WI38 (cell line): ENCODE measurements at regions not wholly inside any gene's neighbourhood (a gene's known extent, or its start where the extent isn't known, plus 50 kb on each side); places are given as distances from the start of the nearest gene placed in this dataset.

Source experiments
- H3K4me3 ChIP-seq: 2 replicates; pipeline ENCODE4 v1.5.1; 2011; ENCODE audit warnings: low read depth, mild to moderate bottlenecking, control low read depth, low read length
- TF ChIP-seq, protein P1 (sequence below): IDR thresholded peaks from 2 replicates; pipeline ENCODE4 v1.5.1; 2012; ENCODE audit warnings: low read depth, mild to moderate bottlenecking, control low read depth, low read length

- TF ChIP-seq, protein P1, sequence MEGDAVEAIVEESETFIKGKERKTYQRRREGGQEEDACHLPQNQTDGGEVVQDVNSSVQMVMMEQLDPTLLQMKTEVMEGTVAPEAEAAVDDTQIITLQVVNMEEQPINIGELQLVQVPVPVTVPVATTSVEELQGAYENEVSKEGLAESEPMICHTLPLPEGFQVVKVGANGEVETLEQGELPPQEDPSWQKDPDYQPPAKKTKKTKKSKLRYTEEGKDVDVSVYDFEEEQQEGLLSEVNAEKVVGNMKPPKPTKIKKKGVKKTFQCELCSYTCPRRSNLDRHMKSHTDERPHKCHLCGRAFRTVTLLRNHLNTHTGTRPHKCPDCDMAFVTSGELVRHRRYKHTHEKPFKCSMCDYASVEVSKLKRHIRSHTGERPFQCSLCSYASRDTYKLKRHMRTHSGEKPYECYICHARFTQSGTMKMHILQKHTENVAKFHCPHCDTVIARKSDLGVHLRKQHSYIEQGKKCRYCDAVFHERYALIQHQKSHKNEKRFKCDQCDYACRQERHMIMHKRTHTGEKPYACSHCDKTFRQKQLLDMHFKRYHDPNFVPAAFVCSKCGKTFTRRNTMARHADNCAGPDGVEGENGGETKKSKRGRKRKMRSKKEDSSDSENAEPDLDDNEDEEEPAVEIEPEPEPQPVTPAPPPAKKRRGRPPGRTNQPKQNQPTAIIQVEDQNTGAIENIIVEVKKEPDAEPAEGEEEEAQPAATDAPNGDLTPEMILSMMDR = no peak
- no peak overlapping the region for H3K4me3 ChIP-seq
These were observed 180.0 kb upstream of the CCDC150 start for GRCh38 chr2:196459539-196459938.

GRCh38 chr2:196463706-196464105, 175.8 kb upstream of the CCDC150 start:
- H3K4me3 ChIP-seq = no peak overlapping the region
- TF ChIP-seq, protein P1 = no peak

DNA sequence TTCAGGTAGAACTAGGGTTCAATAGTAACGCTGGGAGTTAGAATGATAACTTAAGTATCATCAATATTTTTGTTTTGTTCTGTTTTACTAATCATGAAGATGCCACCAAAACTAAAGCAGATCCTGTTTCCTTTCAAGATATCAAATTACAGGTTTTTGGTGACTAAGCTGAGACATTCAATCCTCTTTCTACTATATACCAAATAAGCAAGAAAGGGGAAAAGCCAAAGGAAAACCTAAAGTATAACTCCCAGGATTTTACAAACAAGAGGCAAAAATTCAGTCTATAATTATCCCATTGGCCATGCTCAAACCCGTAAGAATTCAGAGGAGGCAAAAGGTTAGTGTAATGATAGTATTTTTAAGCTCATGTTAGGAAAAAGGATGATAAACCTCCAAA, 175.2 kb upstream of the CCDC150 start:
- TF ChIP-seq, protein P1 = no peak
- H3K4me3 ChIP-seq = no peak overlapping the region

DNA sequence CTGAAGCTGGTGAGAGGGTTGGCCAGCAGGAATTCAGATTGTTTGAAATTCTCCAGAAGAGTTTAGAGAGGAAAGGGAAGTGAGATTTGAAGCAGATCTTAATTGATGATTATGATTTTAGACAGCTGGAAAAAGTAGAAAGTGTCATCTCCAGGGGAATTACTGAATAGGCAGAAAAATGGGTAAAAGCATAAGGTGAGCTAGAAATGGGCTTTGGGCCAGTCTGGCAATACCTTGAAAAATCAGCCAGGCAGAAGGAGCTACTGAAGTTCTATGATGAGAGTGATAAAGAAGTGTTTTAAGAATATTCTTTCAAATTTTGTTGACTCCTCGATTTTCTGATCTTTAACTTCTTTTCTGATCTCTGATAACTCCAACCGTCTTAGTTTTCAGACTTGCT, 172.9 kb upstream of the CCDC150 start:
- H3K4me3 ChIP-seq = no peak overlapping the region
- TF ChIP-seq, protein P1 = no peak

- TF ChIP-seq, protein P1 = no peak
These were observed 171.1 kb upstream of the CCDC150 start for GRCh38 chr2:196468394-196468793.

GRCh38 chr2:196473617-196474016, 165.9 kb upstream of the CCDC150 start:
- no peak overlapping the region for H3K4me3 ChIP-seq
- TF ChIP-seq, protein P1 = no peak

More at GRCh38 chr2:196468394-196468793, 171.1 kb upstream of the CCDC150 start:
- H3K4me3 ChIP-seq = no peak overlapping the region

- TF ChIP-seq, protein P1 = no peak
- H3K4me3 ChIP-seq = no peak overlapping the region
These were observed 163.9 kb upstream of the CCDC150 start for GRCh38 chr2:196475611-196476010.
